D721Med (cell line): ENCODE measurements at regions not wholly inside any gene's neighbourhood (a gene's known extent, or its start where the extent isn't known, plus 50 kb on each side); places are given as distances from the start of the nearest gene placed in this dataset.

ENCODE experiments used
- DNase-seq: peaks from one replicate; pipeline ENCODE4 v3.0.0; 2011; ENCODE audit warnings: low spot score; ENCODE audit not compliant: insufficient read length
- FAIRE-seq: peaks from 2 replicates; lab custom pipeline; 2011; peaks lifted over from hg19 to GRCh38; lab: Jason Lieb, UNC
- CTCF ChIP-seq: IDR thresholded peaks from 2 replicates; pipeline ENCODE4 v1.5.1; 2012; ENCODE audit warnings: mild to moderate bottlenecking, control low read depth; ENCODE audit not compliant: insufficient read depth; ENCODE audit errors: missing control alignments

- no peak for TF ChIP-seq CTCF
- DNase-seq (no peak), FAIRE-seq (no peak)
Measured at GRCh38 chr13:53605326-53605725, 576.7 kb downstream of the OLFM4 start.

GRCh38 chr13:53612200-53612599, 583.6 kb downstream of the OLFM4 start:
- no peak for DNase-seq
- TF ChIP-seq CTCF = no peak
- no peak for FAIRE-seq

GRCh38 chr13:53622456-53622855, 593.8 kb downstream of the OLFM4 start:
- DNase-seq (no peak), FAIRE-seq (peak; percentile 6)
- TF ChIP-seq CTCF = no peak

- FAIRE-seq = no peak
- TF ChIP-seq CTCF = no peak
- no peak for DNase-seq
Measured at GRCh38 chr13:53623146-53623545, 594.5 kb downstream of the OLFM4 start.

GRCh38 chr13:53631511-53631910, 602.9 kb downstream of the OLFM4 start:
- no peak for TF ChIP-seq CTCF
- FAIRE-seq = no peak
- no peak for DNase-seq

- no peak for TF ChIP-seq CTCF
- FAIRE-seq (peak; percentile 87), DNase-seq (no peak)
Measured at GRCh38 chr13:53638040-53638439, 609.4 kb downstream of the OLFM4 start.

- FAIRE-seq = no peak
- no peak for DNase-seq
- no peak for TF ChIP-seq CTCF
Measured at GRCh38 chr13:53642306-53642705, 613.7 kb downstream of the OLFM4 start.
